ENCODE measurements at regions not wholly inside any gene's neighbourhood (a gene's known extent, or its start where the extent isn't known, plus 50 kb on each side); places are given as distances from the start of the nearest gene placed in this dataset.

DNA sequence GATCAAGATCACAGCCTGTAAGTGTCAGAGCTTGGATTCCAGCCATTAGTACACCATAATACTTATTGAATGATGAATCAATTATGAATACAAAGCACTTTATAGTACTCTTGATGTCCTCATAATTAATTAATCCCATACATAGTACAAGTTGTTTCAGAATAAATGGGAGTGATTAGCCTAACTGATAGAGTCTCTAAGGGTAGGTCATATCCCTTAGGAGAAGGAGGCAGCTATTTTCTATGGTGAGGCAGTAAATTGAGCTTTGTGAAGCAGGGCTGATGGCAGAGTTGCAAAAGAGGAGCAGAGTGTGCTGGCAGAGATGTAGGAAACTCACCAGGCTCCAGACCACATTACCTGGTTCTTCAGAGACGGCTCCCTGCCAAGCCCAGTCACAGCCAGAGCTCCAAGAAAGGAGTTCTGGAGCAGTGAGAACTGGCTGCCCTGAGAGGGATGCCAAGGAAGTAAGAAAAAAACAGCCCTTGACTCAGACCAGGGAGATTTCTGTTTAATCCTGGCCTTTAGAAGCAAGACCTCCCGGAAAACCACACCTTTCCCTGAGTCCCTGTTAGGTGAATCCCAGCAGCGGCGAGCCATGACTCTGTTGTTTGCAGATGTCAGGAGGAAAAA lies 112.9 kb downstream of the SH3TC2 start:
- no peaks in the 10 kb centered on the region for H3K36me3 ChIP-seq (replicated peaks)
- no peak for DNase-seq (ENCODE audit: low spot score in 2 of 2)
- H3K4me3 ChIP-seq: no peak overlapping the region
- no peaks in the 10 kb centered on the region for H3K27me3 ChIP-seq (ENCODE audit: low read depth)
- H3K4me1 ChIP-seq: no peaks in the 10 kb centered on the region
- in situ Hi-C loops (cut with MboI; ENCODE audit: low sequenced_read_pairs): no loop called here
- no peaks in the 10 kb centered on the region for H3K9me3 ChIP-seq

DNA sequence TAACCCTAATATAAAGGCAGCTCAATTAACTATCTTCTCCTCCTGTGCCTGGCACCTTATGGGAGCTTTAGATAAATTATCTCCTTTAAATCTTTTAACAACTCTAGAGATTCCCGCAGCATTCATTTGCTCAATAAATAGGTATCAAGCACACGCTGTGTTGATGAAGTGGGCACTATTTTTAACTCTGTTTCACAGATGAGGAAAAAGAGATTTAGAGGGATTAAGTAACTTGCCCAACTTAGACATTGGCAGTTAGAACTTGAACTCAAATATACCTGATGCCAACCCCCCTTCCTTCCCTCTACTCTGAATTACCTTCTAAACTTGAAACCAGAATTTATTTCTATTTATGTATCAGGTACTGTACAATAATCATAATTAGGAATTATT lies 112.4 kb downstream of the SH3TC2 start:
- no peak for DNase-seq (ENCODE audit: low spot score in 2 of 2)
- Histone ChIP-seq H3K4me3 (no peak overlapping the region), H3K4me1 (no peaks in the 10 kb centered on the region), H3K9me3 (no peaks in the 10 kb centered on the region), H3K36me3 (replicated peaks) (no peaks in the 10 kb centered on the region), H3K27me3 (ENCODE audit: low read depth) (no peaks in the 10 kb centered on the region)
- in situ Hi-C loops (cut with MboI; ENCODE audit: low sequenced_read_pairs): no loop called here

DNA sequence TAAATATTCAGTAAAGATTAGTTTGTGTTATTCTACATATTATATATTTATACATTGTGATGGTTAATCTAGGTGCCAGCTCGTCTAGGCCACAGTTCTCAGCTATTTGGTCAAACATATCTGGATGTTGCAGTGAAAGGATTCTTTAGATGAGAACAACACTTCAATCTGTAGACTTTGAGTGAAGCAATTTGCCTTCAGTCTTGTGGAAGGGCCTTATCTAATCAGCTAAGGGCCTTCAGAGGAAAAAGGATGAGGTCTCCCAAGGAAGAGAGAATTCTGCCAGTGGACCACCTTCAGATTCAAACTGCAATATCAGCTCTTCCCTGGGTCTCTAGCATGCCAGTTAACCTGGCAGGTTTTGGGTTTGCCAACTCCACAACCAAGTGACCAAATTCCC lies 112.0 kb downstream of the SH3TC2 start:
- Histone ChIP-seq H3K4me1 (no peaks in the 10 kb centered on the region), H3K27me3 (ENCODE audit: low read depth) (no peaks in the 10 kb centered on the region), H3K36me3 (replicated peaks) (no peaks in the 10 kb centered on the region), H3K4me3 (no peak overlapping the region), H3K9me3 (no peaks in the 10 kb centered on the region)
- in situ Hi-C loops (cut with MboI; ENCODE audit: low sequenced_read_pairs): no loop called here
- DNase-seq (ENCODE audit: low spot score in 2 of 2): no peak

DNA sequence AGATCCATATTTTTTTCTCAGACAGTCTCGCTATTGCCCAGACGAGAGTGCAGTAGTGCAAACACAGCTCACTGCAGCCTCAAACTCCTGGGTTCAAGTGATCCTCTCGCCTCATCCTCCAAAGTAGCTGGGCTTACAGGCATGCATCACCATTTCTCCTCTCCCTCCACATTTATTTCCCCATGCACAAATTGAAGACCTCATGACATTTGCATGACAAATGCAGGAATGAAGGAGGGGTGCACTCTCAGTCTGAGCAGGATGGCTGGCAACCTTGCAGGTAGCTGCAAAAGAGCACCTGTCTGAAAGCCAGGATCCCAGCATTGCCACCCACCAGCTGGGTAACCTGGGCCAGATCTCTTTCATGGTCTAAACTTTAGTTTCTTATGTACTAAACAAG lies 111.2 kb downstream of the SH3TC2 start:
- no peaks in the 10 kb centered on the region for H3K9me3 ChIP-seq
- no peak overlapping the region for H3K4me3 ChIP-seq
- no peak for DNase-seq (ENCODE audit: low spot score in 2 of 2)
- no peaks in the 10 kb centered on the region for H3K27me3 ChIP-seq (ENCODE audit: low read depth)
- no peaks in the 10 kb centered on the region for H3K4me1 ChIP-seq
- no peaks in the 10 kb centered on the region for H3K36me3 ChIP-seq (replicated peaks)
- in situ Hi-C loops (cut with MboI; ENCODE audit: low sequenced_read_pairs): no loop called here

DNA sequence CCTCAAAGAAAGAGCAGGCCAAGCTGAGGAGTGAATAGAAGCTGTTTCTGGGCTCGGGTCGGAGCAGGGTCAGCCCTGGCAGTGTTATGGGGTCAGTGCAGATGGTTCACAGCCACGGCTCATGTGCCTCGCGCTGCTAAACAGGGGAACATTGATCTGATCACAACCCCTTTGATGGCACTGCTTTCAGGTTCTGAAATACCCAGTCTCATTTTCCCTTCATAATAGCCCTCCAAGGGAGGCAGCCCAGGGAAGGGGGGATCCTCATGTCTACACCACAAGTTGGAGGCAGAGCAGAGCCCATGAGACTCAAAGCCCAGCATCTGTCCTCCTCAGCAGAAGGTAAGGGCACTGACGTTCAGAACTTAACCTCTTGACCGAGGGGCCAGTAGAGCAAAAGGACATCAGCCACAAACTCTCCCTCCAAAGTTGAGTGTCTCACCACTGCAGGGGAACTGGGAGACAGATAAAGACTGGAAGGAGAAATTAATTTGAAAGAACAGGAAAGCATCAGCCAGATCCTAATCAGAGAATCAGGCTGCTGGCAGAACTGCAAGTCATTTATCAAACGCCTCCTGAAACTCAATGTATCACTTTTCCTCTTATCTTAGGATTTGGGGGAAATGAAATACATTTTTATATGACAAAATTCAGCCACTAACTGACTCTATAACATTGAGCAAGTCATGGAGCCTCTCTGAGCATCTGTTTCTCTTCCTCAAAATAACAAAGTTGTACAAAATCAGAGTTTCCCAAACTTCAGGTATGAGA lies 110.6 kb downstream of the SH3TC2 start:
- in situ Hi-C loops (cut with MboI; ENCODE audit: low sequenced_read_pairs): no loop called here
- H3K36me3 ChIP-seq (replicated peaks): no peaks in the 10 kb centered on the region
- no peaks in the 10 kb centered on the region for H3K27me3 ChIP-seq (ENCODE audit: low read depth)
- no peaks in the 10 kb centered on the region for H3K4me1 ChIP-seq
- DNase-seq (ENCODE audit: low spot score in 2 of 2): no peak
- H3K4me3 ChIP-seq: no peak overlapping the region
- no peaks in the 10 kb centered on the region for H3K9me3 ChIP-seq

DNA sequence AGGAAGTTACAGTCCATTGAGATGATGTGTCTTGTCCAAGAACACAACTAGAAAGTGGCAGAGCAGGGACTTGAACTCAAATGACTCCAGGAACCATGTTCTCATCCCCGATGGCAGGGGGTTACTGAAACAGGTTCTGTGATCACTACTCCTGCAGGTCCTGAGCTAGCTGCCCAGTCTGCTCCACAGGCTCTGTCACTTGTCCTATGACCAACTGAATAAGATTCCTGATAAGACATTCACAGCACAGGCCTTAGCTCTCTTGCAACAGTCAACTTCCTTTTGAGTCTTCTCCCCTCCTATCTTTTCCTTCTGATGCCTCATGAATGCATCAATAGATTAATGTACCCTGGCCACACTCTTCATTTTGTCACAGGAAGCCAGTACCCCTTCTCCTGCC lies 109.2 kb downstream of the SH3TC2 start:
- Histone ChIP-seq H3K27me3 (ENCODE audit: low read depth) (no peaks in the 10 kb centered on the region), H3K4me1 (no peaks in the 10 kb centered on the region), H3K36me3 (replicated peaks) (no peaks in the 10 kb centered on the region), H3K4me3 (no peak overlapping the region), H3K9me3 (no peaks in the 10 kb centered on the region)
- DNase-seq (ENCODE audit: low spot score in 2 of 2): no peak
- in situ Hi-C loops (cut with MboI; ENCODE audit: low sequenced_read_pairs): no loop called here

Data from HAP-1 (cell line).